ENCODE measurements at regions not wholly inside any gene's neighbourhood (a gene's known extent, or its start where the extent isn't known, plus 50 kb on each side); places are given as distances from the start of the nearest gene placed in this dataset.

GRCh38 chr3:14336749-14337598, 65.4 kb upstream of the SLC6A6 start:
- no peak for DNase-seq (ENCODE audit: insufficient read length, low spot score)
- FAIRE-seq: no peak
- no peak for TF ChIP-seq CTCF (IDR thresholded peaks at IDR 0.05; ENCODE audit: insufficient read depth, missing control alignments)

GRCh38 chr3:14337828-14338227, 64.6 kb upstream of the SLC6A6 start:
- TF ChIP-seq CTCF (IDR thresholded peaks at IDR 0.05; ENCODE audit: insufficient read depth, missing control alignments): no peak
- DNase-seq (ENCODE audit: insufficient read length, low spot score) (no peak), FAIRE-seq (no peak)

- no peak for TF ChIP-seq CTCF (IDR thresholded peaks at IDR 0.05; ENCODE audit: insufficient read depth, missing control alignments)
- no peak for DNase-seq (ENCODE audit: insufficient read length, low spot score)
- FAIRE-seq: no peak
These were observed 64.2 kb upstream of the SLC6A6 start for GRCh38 chr3:14338242-14338641.

- no peak for DNase-seq (ENCODE audit: insufficient read length, low spot score)
- FAIRE-seq: no peak
- TF ChIP-seq CTCF (IDR thresholded peaks at IDR 0.05; ENCODE audit: insufficient read depth, missing control alignments): no peak
These were observed 63.4 kb upstream of the SLC6A6 start for GRCh38 chr3:14338898-14339458.

GRCh38 chr3:14340960-14341708, 61.3 kb upstream of the SLC6A6 start:
- no peak for FAIRE-seq
- no peak for TF ChIP-seq CTCF (IDR thresholded peaks at IDR 0.05; ENCODE audit: insufficient read depth, missing control alignments)
- no peak for DNase-seq (ENCODE audit: insufficient read length, low spot score)

- no peak for TF ChIP-seq CTCF (IDR thresholded peaks at IDR 0.05; ENCODE audit: insufficient read depth, missing control alignments)
- DNase-seq (ENCODE audit: insufficient read length, low spot score): no peak
- no peak for FAIRE-seq
These were observed 58.9 kb upstream of the SLC6A6 start for GRCh38 chr3:14343338-14344112.

All from D721Med (cell line).